ENCODE measurements at regions not wholly inside any gene's neighbourhood (a gene's known extent, or its start where the extent isn't known, plus 50 kb on each side); places are given as distances from the start of the nearest gene placed in this dataset.

DNA sequence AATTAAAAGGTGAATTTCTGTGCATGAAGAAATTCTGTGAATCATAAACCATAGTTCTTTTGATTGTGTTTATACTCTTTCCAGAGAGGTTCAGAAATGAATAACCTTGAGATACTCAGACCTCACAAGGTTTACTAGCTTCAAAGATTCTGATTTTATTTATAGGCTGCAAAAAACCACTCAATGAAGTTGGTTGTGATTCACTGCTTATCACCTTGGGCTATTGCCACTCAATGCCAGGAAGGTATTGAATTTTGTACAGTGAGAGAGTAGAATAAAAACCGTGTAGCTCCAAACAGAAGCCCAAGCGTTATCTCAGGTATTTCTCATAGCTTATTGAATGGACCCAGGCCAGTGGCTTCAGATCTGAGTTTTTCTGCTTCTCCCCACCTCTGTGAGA is 118.7 kb downstream of the FHIP1A start:
- no peak overlapping the region for H2AFZ ChIP-seq (ENCODE audit: low read depth, low read length)
- in situ Hi-C loops (cut with MboI) (no loop called here), intact Hi-C loops (cut with micrococcal nuclease) (no loop called here)
- ChIA-PET POLR2A (no interaction called here), CTCF (ENCODE audit: low intra/inter-chr PET ratio) (no interaction called here)
- no peak overlapping the region for H3K27ac ChIP-seq (ENCODE audit: extremely low read depth, low read depth, low read length)
- no peaks in the 10 kb centered on the region for H4K20me1 ChIP-seq (replicated peaks; ENCODE audit: control insufficient read depth, insufficient read depth, low read length)
- H3K36me3 ChIP-seq (ENCODE audit: control insufficient read depth, insufficient read depth, low read length), result no peaks in the 10 kb centered on the region
- TF ChIP-seq E2F3 (CRISPR knock-in tag; IDR thresholded peaks at IDR 0.05), result no peak
- TF ChIP-seq, protein P1, sequence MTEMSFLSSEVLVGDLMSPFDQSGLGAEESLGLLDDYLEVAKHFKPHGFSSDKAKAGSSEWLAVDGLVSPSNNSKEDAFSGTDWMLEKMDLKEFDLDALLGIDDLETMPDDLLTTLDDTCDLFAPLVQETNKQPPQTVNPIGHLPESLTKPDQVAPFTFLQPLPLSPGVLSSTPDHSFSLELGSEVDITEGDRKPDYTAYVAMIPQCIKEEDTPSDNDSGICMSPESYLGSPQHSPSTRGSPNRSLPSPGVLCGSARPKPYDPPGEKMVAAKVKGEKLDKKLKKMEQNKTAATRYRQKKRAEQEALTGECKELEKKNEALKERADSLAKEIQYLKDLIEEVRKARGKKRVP (CRISPR knock-in tag; IDR thresholded peaks at IDR 0.05), result no peak
- no peak for TF ChIP-seq ZBTB34 (CRISPR knock-in tag; IDR thresholded peaks at IDR 0.05)
- TF ChIP-seq CHD7 (IDR thresholded peaks at IDR 0.05; ENCODE audit: low read depth, low read length), result no peak
- no peak for TF ChIP-seq TEAD2 (tag; IDR thresholded peaks at IDR 0.05)
- no peak for TF ChIP-seq CXXC5 (CRISPR knock-in tag; IDR thresholded peaks at IDR 0.05)
- TF ChIP-seq ZNF274 (IDR thresholded peaks at IDR 0.05; ENCODE audit: borderline replicate concordance, low read depth, low read length), result no peak
- H3K4me2 ChIP-seq (ENCODE audit: insufficient read depth, low read length), result no peak overlapping the region
- H3K27me3 ChIP-seq (ENCODE audit: control insufficient read depth in 2 of 2, insufficient read depth in 2 of 2, low read length in 2 of 2), result no peaks in the 10 kb centered on the region
- no peak overlapping the region for H3K9ac ChIP-seq (ENCODE audit: insufficient read depth in 1 of 2, low read depth in 2 of 2, low read length in 2 of 2)
- H3K9me1 ChIP-seq (ENCODE audit: control insufficient read depth, insufficient read depth, low read length), result no peaks in the 10 kb centered on the region
- H3K4me3 ChIP-seq, result no peak overlapping the region
- no TSS peak for BruUV-seq (replicated peaks)
- no peaks in the 10 kb centered on the region for H3K9me3 ChIP-seq (replicated peaks; ENCODE audit: control insufficient read depth, insufficient read depth, low read depth, low read length)
- DNase-seq (ENCODE audit: extremely low read depth in 1 of 4, low spot score in 3 of 4) (no peak), ATAC-seq (no peak), FAIRE-seq (no peak)
- no peaks in the 10 kb centered on the region for H3K4me1 ChIP-seq (replicated peaks in 1 of 2; ENCODE audit: control insufficient read depth in 2 of 2, insufficient read depth in 2 of 2, low read length in 2 of 2)
- whole genome bisulfite sequencing (ENCODE audit: insufficient coverage, low coverage, missing lambda C conversion rate), result 0% methylated on average over 2 of the region's 2 CpGs
- no peaks in the 10 kb centered on the region for H3K79me2 ChIP-seq (ENCODE audit: control insufficient read depth, insufficient read depth, low read length)
